ENCODE measurements at regions not wholly inside any gene's neighbourhood (a gene's known extent, or its start where the extent isn't known, plus 50 kb on each side); places are given as distances from the start of the nearest gene placed in this dataset.
A peak's percentile ranks its signal among the peaks of the same experiment; 100 is the strongest.

DNA sequence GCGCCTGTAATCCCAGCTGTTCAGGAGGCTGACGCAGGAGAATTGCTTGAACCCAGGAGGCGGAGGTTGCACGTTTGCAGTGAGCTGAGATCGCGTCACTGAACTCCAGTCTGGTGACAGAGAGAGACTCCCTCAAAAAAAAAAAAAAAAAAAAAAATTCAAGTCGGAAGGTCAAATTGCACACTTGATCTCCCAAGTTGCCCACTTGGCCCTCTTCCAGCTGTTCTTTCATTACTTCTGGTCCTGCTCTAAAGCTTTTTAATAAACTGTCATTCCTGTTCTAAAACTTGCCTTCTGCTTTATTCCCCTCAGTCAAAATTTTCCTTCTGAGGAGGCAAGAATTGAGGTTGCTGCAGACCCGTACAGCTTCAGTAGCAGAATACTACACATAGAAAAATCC is 2358.0 kb downstream of the ARAP2 start:
- no peaks in the 10 kb centered on the region for H3K4me1 Mint-ChIP-seq (ENCODE audit: insufficient read depth, unreplicated experiment)
- H3K27ac Mint-ChIP-seq (ENCODE audit: low read depth, unreplicated experiment), result no peak overlapping the region
- CTCF ChIA-PET, result no interaction called here
- H3K4me3 Mint-ChIP-seq (ENCODE audit: unreplicated experiment), result no peak overlapping the region
- no peaks in the 10 kb centered on the region for H3K9me3 Mint-ChIP-seq (ENCODE audit: unreplicated experiment)
- TF ChIP-seq, protein P1, sequence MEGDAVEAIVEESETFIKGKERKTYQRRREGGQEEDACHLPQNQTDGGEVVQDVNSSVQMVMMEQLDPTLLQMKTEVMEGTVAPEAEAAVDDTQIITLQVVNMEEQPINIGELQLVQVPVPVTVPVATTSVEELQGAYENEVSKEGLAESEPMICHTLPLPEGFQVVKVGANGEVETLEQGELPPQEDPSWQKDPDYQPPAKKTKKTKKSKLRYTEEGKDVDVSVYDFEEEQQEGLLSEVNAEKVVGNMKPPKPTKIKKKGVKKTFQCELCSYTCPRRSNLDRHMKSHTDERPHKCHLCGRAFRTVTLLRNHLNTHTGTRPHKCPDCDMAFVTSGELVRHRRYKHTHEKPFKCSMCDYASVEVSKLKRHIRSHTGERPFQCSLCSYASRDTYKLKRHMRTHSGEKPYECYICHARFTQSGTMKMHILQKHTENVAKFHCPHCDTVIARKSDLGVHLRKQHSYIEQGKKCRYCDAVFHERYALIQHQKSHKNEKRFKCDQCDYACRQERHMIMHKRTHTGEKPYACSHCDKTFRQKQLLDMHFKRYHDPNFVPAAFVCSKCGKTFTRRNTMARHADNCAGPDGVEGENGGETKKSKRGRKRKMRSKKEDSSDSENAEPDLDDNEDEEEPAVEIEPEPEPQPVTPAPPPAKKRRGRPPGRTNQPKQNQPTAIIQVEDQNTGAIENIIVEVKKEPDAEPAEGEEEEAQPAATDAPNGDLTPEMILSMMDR (IDR thresholded peaks at IDR 0.05; ENCODE audit: unreplicated experiment), result no peak
- intact Hi-C loops (cut with micrococcal nuclease), result no loop called here
- no peaks in the 10 kb centered on the region for H3K36me3 Mint-ChIP-seq (ENCODE audit: insufficient read depth, unreplicated experiment)
- POLR2A ChIA-PET, result no interaction called here
- H3K27me3 Mint-ChIP-seq (ENCODE audit: insufficient read depth, unreplicated experiment), result no peaks in the 10 kb centered on the region
- DNase-seq (ENCODE audit: unreplicated experiment), result no peak
- BruUV-seq (replicated peaks), result no TSS peak

DNA sequence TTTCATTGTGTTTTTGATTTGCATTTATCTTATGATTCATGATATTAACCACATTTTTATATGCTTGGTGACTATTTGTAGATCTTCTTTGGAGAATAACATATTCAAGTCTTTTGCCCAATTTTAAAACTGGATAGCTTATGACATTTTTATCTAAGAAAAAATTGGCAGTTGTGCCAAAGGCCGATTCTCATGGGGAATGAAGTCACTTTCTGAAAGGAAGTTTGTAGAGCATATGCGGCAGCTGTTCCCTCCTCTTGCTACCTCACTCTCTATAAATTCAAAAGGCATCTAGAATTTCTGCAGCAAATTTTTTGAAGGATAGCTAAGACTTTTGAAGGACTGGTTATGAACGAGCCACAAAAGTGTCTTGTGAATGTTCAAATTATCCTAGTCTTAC is 2353.5 kb downstream of the ARAP2 start:
- no peaks in the 10 kb centered on the region for H3K27me3 Mint-ChIP-seq (ENCODE audit: insufficient read depth, unreplicated experiment)
- BruUV-seq (replicated peaks), result no TSS peak
- H3K27ac Mint-ChIP-seq (ENCODE audit: low read depth, unreplicated experiment), result no peak overlapping the region
- ChIA-PET POLR2A (no interaction called here), CTCF (no interaction called here)
- H3K4me3 Mint-ChIP-seq (ENCODE audit: unreplicated experiment), result no peak overlapping the region
- H3K4me1 Mint-ChIP-seq (ENCODE audit: insufficient read depth, unreplicated experiment), result no peaks in the 10 kb centered on the region
- H3K36me3 Mint-ChIP-seq (ENCODE audit: insufficient read depth, unreplicated experiment), result no peaks in the 10 kb centered on the region
- intact Hi-C loops (cut with micrococcal nuclease), result no loop called here
- DNase-seq (ENCODE audit: unreplicated experiment), result no peak
- no peaks in the 10 kb centered on the region for H3K9me3 Mint-ChIP-seq (ENCODE audit: unreplicated experiment)
- TF ChIP-seq, protein P1 (IDR thresholded peaks at IDR 0.05; ENCODE audit: unreplicated experiment), result no peak

DNA sequence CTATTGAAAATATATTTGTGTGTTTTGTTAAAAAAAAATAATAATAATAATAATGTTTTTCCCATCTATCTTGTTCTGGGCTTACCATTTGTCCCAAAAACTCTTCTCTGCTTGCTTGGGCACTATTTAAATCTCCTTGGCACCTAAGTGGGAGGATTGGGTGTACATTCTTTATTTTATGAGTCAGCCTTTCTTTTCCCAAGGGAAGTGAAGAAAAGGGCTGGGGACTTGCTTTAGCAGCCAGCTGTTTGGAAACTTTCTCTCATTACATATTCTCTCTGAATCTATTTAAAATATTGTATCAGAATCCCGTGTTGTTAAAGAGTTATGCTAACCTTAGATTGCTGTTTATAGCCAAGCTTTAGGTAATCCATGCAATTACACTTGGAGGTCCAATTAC is 2332.4 kb downstream of the ARAP2 start:
- Mint-ChIP-seq H3K9me3 (ENCODE audit: unreplicated experiment) (peaks cover 20% of the 10 kb centered on the region), H3K4me3 (ENCODE audit: unreplicated experiment) (no peak overlapping the region), H3K4me1 (ENCODE audit: insufficient read depth, unreplicated experiment) (peaks cover 4% of the 10 kb centered on the region), H3K27ac (ENCODE audit: low read depth, unreplicated experiment) (no peak overlapping the region), H3K27me3 (ENCODE audit: insufficient read depth, unreplicated experiment) (no peaks in the 10 kb centered on the region), H3K36me3 (ENCODE audit: insufficient read depth, unreplicated experiment) (no peaks in the 10 kb centered on the region)
- BruUV-seq (replicated peaks), result no TSS peak
- no peak for DNase-seq (ENCODE audit: unreplicated experiment)
- ChIA-PET CTCF (interaction anchor here (0.7 kb wide), 1 partner anchor 54 kb away, joined by 3 read pairs; no protein-coding TSS in a partner anchor), POLR2A (no interaction called here)
- TF ChIP-seq, protein P1 (IDR thresholded peaks at IDR 0.05; ENCODE audit: unreplicated experiment), result no peak
- intact Hi-C loops (cut with micrococcal nuclease), result no loop called here

DNA sequence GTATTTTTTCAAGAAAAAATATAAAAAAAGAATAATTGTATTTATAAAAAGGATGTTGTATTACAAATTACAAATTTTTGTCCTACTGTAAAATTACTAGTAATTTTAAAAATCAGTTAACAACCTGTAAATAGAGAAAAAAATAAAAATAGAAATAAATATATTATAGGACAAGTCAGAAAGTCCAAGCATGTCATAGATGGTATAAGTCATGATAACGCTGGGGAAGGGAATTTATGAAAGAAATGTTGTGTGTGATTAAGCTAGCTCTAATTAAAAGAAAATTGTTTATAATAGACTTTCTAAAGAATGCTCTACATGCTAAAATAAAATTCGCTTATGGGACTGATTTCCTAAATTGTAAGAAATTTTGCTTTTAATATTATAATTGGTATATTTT is 2329.9 kb downstream of the ARAP2 start:
- POLR2A ChIA-PET, result no interaction called here
- CTCF ChIA-PET, result no interaction called here
- Mint-ChIP-seq H3K27me3 (ENCODE audit: insufficient read depth, unreplicated experiment) (no peaks in the 10 kb centered on the region), H3K9me3 (ENCODE audit: unreplicated experiment) (peaks cover 27% of the 10 kb centered on the region), H3K4me1 (ENCODE audit: insufficient read depth, unreplicated experiment) (peaks cover 4% of the 10 kb centered on the region), H3K27ac (ENCODE audit: low read depth, unreplicated experiment) (no peak overlapping the region), H3K4me3 (ENCODE audit: unreplicated experiment) (no peak overlapping the region), H3K36me3 (ENCODE audit: insufficient read depth, unreplicated experiment) (no peaks in the 10 kb centered on the region)
- DNase-seq (ENCODE audit: unreplicated experiment), result peak; percentile 1
- no TSS peak for BruUV-seq (replicated peaks)
- TF ChIP-seq, protein P1 (IDR thresholded peaks at IDR 0.05; ENCODE audit: unreplicated experiment), result no peak
- intact Hi-C loops (cut with micrococcal nuclease), result no loop called here

All from MCF 10A (cell line).